NCI-H128 (cell line): ENCODE measurements at regions not wholly inside any gene's neighbourhood (a gene's known extent, or its start where the extent isn't known, plus 50 kb on each side); places are given as distances from the start of the nearest gene placed in this dataset.

Source experiments
- DNase-seq: peaks from one replicate; lab custom pipeline; 2025; ENCODE audit not compliant: unreplicated experiment; lab: John Stamatoyannopoulos, UW

DNA sequence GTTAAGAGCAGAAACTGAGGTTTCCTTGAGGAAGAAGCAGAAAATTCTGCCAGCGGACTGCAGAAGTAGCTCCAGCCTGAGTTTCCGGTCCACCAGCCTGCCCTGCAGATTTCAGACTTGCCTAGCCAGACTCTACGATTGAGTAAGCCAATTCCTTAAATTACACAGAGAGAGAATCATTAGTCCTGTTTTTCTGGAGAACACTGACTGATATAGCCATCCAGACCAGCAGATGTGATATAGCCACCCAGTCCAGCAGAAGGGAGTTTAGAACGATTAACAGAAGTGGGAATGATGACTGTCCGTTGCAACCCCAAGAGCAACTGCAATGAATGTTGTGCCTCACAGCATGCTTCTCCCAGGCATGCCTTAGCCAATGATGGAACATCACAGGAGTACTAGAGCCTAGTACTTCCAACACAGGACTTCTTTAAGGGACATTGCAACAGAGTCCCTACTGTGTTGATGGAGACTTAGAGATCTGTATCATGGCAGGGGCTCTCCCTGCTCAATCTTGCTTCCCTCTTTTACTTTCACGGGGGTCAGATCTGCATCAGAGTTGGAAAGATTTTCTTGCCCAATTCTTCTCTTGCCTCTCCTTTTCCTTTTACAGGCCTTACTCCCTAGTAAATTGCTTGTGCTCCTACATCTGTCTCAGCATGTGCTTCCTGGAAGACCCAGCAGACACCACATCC lies 264.6 kb upstream of the CLNK start:
- DNase-seq: no peak

DNA sequence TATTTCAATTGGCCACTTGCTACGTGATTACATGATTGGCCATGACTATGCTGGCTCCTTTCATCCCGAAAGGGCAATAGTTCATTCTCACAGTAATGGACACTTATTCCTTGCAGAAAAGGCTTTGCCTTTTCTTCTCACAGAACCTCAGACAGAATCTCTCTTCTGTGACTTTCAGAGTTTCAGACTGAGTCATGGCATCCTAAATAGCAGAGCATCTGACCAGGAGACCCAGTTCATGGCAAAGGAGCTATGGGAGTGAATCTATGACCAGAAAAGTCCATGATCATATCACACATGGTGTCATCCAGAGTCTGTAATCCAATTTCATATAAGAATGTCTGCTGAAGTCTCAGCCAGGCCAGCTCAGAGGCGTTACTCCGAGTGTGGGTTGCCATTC lies 263.3 kb upstream of the CLNK start:
- no peak for DNase-seq

DNA sequence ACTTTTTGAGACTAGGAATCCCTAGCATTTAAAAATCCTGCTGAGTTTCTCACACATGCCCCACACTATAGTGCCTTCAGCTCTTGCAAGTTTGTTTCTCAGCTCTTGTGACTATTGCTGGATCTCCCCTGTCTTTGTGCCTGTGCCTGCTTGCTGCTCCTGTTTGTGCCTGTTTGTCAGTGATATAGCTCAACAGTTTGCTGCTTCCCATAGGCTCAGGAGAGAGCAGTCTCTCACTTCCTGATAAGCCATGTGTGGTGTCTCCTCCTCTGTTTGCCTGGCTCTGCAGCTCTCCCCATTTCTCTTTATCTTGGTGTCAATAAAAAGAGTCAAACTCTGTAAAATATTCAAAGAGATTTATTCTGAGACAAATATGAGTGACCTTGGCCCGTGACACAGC lies 259.8 kb upstream of the CLNK start:
- no peak for DNase-seq

DNA sequence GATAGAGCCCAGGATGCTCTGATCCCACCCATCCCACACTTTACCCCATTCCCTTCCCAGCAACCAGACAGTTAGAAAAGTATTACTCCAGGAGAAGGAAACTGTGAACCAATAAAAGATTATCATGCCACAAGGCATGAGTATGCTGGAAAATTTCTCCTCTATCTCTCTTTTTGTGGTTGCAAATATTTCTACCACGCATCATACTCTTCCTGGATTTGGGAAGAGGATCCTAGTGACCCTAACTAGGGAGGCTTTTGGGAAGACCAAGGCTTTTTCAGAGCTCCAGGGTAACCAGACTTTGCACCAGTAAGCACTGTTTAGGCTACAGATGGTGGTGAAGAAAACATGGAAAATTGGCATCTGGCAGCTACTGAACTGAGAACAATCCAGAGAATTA lies 257.6 kb upstream of the CLNK start:
- DNase-seq: no peak

DNA sequence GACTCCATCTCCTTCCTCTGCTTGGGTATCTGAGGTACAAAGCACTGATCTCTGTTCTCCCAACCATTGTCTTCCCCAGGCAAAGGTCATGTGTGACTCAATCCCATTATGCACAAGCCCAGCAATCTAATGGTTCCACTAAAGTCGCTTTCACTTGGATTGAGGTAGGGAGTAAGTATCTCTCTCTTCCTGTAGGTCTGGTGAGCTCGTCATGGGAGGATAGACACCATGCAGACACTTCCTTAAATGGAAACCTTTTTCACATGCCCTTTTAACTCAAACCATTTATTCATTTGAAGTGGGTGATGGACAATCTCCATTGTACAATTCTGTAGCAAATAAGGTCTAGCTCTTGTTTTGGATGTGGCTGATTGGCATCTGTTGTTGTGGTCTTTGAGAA lies 245.2 kb upstream of the CLNK start:
- DNase-seq: no peak

DNA sequence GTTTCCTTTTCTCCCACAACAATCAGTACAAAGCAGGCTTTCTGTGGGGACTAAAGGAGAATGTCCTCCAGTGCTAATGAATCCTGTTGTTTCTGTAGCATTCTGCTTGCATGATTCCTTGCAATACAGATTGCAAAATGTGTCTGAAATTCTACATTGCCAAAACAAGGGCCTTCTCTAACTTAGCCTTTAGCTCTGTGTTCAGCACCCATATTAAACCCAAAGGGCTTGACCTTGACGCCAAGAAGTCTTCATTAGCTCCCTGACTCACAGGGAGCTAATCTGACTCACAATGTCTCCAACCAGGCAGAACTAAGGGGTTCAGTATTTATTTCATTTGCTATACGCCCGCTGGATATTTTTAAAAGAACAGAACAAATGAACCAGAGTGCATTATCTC lies 241.4 kb upstream of the CLNK start:
- no peak for DNase-seq

DNA sequence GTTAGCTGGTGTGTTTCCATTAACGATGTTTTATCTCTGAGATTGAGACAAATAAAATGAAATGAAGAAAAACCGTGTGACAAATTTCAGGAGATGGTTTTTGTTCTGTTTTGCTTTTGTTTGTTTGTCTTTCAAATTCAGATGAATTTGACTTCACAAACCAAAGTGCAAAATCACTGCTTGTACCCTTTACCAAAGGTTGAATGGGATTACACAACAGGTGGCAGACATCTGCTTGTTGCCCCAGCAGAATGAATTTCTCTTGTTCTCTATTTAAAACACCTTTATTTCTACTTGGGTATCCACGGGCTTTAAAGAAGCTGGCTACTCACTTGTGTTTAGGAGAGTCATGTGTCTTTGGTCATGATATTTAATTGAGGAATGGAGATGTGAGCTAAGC lies 239.7 kb upstream of the CLNK start:
- DNase-seq: no peak

DNA sequence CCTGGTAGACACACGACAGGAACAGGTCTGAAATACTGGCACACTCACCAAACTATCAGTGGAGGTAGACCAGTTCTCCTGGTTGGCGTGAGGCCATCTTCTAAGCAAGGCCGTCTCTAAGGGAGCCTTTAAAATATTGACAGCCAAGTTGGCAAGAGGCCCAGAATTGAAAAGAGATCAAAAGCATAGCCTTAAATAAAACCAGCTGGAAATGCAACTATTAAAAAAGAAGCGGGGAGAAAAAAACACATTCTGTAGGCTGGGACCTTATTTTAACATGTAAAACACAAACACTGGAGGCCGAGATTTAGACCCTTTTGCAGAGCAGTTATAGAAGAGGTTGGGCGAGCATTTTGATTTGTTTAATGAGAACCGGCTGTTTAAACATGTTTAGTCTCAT lies 233.0 kb upstream of the CLNK start:
- peak; percentile 46 for DNase-seq

DNA sequence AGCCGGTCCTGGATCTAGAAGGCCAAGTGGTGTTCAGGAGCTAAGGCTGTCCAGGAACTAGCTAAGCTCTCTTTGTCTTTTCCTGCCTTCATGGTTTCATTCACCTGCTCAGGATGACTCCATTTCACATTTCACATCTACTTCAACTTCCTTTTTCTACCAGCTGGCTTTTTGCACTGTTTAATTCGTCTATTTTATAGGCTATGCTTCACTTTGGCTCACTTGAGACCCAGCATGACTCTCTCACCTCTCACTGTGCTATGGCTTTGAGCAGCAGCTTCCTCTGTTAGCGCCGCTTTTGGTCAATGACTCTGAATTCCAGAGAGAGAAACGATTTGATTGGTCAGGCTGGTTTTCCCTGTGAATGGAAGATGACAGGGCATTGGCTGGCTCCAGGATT lies 213.5 kb upstream of the CLNK start:
- DNase-seq: no peak

DNA sequence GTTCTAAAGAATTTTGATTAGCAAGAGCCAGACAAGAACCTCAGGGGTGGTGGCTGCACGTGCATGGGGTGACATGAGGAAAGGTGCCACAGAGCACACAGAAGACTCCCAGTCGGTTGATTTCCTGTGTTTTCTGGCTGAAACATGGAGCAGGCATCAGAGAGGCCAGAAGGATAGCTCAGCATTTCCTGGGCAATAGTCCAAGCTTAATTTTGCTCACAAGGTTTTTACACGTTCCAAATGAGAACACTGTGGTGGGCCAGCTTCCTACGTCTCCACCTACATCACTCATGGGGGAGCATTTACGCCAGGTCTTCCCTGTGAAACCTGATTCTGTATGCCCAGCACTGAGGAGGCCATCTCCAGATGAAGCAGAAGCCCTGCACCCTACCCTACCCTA lies 212.5 kb upstream of the CLNK start:
- no peak for DNase-seq

DNA sequence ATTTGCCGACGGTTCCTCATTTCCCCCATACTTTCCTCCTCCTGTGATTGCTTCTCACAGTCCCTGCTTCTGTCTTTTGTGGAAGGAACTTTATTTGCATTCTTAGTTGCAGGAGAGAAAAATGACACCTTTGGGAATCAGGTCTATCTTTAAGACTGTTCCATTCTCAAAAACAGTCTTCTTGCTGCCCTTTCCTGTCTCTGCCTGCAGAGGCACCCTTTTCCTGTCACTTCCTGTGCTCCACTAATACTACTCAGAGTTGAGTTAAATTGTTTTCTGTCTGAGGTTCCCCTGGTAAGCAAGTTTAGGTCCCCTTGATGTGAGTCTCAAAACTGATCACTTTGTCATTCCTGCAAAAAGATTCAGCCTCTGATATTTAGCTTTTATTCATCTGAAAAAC lies 208.8 kb upstream of the CLNK start:
- no peak for DNase-seq

DNA sequence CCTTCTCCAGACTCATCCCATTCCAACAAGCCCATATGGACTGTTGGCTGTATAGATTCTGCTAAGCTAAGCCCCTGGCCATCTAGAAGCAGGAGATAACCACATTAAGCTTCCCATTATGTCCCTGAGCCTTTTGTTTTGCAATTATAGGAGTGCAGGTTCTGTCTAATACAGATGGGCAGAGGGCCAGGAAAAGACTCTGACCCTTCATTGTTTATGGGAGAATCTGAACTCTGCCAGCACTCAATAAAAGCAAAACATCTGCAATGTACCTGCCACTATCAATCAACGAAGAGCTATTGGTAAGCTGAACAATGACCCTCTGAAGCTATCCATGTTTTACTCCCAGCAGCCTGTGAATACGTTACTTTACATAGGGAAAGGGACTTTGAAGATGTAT lies 207.3 kb upstream of the CLNK start:
- no peak for DNase-seq

DNA sequence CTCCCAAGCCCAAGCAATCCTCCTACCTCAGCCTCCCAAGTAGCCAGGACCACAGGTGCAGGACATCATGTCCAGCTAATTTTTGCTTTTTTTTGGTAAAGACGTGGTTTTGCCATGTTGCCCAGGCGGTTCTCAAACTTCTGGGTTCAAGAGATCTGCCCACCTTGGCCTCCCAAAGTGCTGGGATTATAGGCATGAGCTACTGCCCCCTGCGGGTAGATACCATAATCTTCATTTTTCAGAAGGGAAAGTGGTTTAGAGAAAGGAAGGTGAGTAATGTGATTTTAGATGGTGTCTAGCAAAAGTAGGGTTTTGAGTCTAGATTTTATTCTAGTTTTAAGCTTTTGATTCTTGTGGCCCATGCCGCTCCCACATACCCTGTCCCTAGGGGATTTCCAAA lies 205.3 kb upstream of the CLNK start:
- no peak for DNase-seq

DNA sequence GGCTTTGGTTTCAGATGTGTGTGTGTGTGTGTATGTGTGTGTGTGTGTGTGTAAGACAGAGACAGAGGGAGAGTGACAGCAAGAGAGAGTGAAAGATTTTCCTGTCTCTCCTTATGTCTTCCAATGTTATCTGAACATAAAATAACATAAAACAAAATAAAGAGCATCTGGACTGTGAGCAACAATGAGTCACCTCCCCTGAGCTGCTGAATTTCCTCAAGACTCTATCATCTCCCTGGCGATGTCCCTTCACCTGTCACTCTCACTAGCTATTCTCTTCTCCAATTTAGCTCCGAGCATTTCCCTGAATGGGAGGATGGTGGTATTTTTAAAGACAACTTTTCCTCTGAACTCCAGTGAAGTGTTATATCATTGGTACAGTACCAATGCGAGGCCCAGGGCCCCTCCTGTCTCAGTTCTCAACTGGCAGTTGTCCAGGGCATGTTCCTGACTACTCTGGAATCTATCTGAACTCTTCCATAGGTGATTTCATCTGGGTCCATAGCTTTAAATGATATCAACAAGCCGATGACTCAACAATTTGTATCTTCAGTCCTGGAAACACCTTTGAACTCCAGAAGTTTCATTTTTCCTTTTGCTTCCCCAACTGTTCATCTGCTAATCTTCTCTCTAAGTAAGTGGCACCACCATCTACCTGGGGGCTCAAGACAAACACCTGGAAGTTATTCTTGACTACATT lies 195.0 kb upstream of the CLNK start:
- DNase-seq: no peak

DNA sequence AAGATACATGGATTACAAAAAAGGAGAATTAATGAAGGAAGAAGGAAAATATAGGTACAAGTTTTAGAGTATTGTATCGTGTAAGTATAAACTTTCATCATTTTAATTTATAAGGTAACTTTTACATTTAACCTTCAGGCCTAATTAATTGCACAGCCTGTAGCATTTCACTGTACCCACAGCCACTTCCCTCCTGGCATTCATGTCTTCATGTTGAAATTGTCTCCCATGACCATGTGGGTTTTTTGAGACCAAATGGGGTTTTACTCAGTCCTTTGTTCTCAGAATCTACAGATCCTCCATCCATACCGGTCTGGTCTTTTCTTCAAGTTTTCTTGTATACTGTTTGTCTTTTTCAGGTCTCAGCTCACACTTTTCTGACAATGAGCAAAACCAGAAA lies 194.3 kb upstream of the CLNK start:
- no peak for DNase-seq

DNA sequence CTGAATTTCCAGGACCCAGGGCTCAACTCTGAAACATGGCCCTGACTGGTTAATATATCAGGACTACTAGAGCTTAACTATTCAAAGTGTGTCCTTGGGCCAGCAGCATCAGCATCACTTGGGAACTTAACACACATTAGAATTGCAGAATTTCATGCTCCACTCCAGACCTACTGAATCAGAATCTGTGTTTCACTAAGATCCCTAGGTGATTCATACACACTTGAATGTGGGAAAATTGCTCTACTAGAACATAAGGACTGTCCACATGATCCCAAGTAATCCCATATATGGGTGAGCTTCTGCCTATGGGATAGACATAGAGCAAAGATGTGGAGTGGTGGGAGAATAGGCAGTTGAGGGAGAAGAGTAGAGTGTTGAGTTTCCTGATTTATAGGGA lies 192.5 kb upstream of the CLNK start:
- DNase-seq: no peak

DNA sequence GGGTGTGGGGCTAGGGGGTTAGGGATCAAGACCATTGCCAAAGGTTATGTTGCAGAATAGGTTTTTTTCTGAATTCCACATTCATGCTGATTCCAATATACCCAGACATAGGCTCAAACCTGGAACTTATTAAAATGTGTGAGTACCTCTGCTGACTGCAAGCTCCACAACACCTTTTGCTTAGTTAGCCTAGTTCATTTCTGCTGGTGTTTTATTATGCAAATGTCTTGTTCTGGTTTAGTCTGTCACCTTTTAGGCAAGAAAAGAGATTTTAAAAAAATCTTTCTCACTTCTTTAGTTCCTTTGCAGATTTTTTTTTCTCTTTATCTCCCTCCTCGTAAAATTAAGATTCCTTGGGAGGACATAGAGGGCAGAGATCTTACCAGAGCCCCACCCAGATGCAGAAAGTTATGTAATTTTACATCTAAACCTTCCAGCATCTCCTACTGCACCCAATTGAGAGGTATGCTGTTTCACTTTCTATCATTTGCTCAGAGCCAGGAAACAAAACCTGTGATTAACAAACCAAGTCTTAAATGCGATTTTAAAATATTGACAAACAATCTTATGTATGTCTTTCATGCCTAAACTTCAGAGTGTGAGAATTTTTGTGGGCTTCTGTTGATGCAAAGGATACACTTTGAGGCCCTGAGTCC lies 190.7 kb upstream of the CLNK start:
- DNase-seq: no peak

DNA sequence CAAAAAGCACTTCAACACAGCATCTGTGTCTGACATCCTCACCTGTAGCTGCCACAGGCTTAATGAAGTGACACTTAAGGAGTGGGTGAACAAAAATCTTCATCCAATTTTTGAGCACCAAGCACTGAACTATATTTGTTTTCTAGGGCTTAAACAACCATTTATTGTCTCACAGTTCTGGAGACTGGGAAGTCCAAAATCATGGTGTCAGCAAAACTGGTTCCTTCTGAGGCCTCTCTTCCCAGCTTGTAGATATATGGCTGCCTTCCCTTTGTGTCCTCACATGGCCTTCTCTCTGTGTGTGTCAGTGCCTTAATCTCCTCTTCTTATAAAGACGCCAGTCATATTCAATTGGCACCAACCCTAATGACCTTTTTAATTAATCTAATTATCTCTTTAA lies 189.2 kb upstream of the CLNK start:
- no peak for DNase-seq

DNA sequence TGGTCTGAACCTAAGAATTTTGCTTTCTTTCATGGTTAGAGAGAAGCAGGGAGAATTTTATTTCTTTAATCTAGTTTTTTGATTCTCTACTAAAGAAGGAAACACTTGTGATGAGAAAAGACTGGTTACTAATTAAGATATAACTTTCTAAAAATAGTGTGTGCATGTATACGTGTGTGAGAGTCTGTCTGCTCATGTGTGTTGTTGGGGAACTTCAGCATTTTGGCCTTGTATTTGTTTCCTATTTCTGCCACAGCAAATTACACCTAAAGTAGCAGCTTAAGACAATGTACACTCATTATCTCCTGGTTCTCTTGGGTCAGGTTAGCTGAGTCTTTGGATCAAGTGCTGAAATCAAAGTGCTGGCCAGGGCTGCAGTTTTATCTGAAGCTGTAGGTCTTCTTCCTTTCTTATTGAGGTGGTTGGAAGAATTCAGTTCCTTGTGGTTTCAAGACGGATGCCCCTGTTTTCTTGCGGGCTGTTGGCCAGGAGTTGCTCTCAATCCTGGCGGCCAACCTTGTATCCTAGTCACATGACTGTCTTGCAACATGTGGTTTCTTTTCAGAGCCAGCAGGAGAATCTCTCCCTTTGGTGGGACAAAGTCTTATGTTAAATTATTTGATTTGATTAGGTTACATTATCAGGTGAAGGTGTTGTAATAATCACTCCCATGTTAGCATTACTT lies 188.4 kb upstream of the CLNK start:
- no peak for DNase-seq

DNA sequence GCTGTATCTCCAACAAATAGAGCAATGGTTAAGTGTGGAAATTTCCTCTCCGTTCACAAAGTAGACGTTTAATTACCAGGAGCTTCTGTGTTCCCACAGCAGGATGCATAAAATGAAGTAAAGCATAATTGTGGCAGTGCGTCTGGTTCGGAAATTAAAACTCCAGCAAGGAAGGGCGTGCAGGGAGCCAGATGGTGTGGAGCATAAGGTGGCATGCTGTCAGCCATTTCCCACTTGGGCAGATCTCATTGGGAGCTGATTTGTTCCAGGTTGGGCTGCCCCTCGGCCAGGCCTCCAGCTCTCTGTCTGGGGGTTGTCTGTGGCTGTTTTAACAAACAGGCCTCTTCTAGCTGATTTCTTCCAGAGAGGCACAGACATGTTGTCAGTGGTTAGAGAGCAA lies 182.1 kb upstream of the CLNK start:
- no peak for DNase-seq

DNA sequence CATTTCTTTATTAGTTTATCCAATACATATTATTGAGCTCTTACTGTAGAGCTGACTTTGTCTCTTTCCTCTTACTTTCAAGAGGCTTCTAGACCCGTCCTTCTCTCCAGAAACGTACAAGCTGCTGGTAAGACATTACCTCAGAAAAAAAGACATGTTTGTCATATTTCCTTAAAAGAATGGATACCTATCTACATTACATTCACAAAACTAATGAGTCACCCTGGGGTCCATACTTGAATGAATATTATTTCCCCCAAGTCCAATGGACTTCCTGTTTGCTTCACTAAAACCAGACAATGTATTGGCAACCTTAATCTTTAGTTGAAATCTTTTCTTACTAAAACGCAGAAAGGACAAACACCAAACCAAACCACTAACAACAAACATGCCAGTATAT lies 176.5 kb upstream of the CLNK start:
- no peak for DNase-seq

DNA sequence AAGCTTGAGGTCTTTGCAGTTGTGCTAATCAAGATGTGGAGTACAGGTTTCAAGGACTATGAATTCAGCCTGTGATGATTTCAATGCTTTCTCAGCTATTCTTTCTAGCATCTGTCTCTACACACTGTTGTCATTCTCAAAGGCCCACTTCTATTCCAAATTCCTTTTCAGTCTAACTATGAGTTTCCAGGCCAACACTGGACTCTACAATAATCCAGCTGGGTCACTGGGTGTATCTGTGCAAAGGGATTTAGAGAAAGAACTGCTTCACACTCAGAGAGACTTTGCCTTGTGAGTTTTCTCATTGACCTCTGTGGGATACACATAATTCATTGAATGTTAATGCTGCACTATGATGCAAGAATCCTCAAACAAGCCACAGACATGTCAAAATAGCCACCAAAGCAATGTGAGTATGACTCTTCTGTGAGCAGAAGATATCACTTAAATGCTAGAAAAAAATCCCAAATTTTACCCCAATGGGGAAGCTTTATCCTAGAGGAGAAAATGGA lies 171.8 kb upstream of the CLNK start:
- DNase-seq: no peak
